ENCODE measurements at regions not wholly inside any gene's neighbourhood (a gene's known extent, or its start where the extent isn't known, plus 50 kb on each side); places are given as distances from the start of the nearest gene placed in this dataset.

DNA sequence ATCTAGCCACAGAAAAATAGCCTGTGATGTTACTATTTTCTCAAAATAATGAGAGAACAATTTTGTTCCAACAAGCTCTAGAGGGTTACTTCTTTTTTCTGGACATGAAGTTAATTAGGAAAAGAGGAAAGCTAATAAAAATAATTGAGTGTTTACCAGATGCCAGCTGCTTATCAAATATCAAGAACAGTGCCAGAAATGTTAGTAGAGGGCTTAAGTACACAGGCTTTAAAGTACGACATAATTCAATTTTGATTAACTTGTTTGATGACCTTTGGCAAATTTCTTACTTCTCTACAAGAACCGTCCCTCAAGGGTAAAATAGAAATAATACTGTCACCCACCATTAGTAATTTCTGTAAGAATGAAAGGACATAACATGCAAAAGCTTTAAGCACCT lies 977.0 kb downstream of the FSTL5 start:
- TF ChIP-seq POLR2AphosphoS5 (IDR thresholded peaks at IDR 0.05; ENCODE audit: low read depth, low read length) (no peak), SPI1 (IDR thresholded peaks at IDR 0.05; ENCODE audit: low read depth, low read length) (no peak), POLR2A (IDR thresholded peaks at IDR 0.05; ENCODE audit: low read depth, low read length) (no peak)
